ENCODE measurements at regions not wholly inside any gene's neighbourhood (a gene's known extent, or its start where the extent isn't known, plus 50 kb on each side); places are given as distances from the start of the nearest gene placed in this dataset.

GRCh38 chr15:95987886-95988573, 342.5 kb upstream of the NR2F2 start:
- H3K36me3 Mint-ChIP-seq (ENCODE audit: low read depth): no peaks in the 10 kb centered on the region
- H3K9me3 Mint-ChIP-seq: no peaks in the 10 kb centered on the region
- H3K4me1 Mint-ChIP-seq (ENCODE audit: low read depth): peaks cover 3% of the 10 kb centered on the region
- DNase-seq (ENCODE audit: low spot score): no peak
- H3K4me3 Mint-ChIP-seq: no peak overlapping the region
- no peak overlapping the region for H3K27ac Mint-ChIP-seq
- H3K27me3 Mint-ChIP-seq (ENCODE audit: low read depth): peaks cover 14% of the 10 kb centered on the region

- DNase-seq (ENCODE audit: low spot score): no peak
- peaks cover 3% of the 10 kb centered on the region for H3K4me1 Mint-ChIP-seq (ENCODE audit: low read depth)
- H3K4me3 Mint-ChIP-seq: no peak overlapping the region
- no peaks in the 10 kb centered on the region for H3K36me3 Mint-ChIP-seq (ENCODE audit: low read depth)
- H3K9me3 Mint-ChIP-seq: no peaks in the 10 kb centered on the region
- no peak overlapping the region for H3K27ac Mint-ChIP-seq
- H3K27me3 Mint-ChIP-seq (ENCODE audit: low read depth): peaks cover 14% of the 10 kb centered on the region
Observed at GRCh38 chr15:95988574-95988887, 342.0 kb upstream of the NR2F2 start.

GRCh38 chr15:95989392-95989791, 341.1 kb upstream of the NR2F2 start:
- Mint-ChIP-seq H3K4me1 (ENCODE audit: low read depth) (peaks cover 3% of the 10 kb centered on the region), H3K27ac (no peak overlapping the region), H3K27me3 (ENCODE audit: low read depth) (peaks cover 13% of the 10 kb centered on the region), H3K4me3 (no peak overlapping the region), H3K36me3 (ENCODE audit: low read depth) (no peaks in the 10 kb centered on the region), H3K9me3 (no peaks in the 10 kb centered on the region)
- no peak for DNase-seq (ENCODE audit: low spot score)

GRCh38 chr15:95990833-95991232, 339.7 kb upstream of the NR2F2 start:
- Mint-ChIP-seq H3K27ac (no peak overlapping the region), H3K36me3 (ENCODE audit: low read depth) (no peaks in the 10 kb centered on the region), H3K4me1 (ENCODE audit: low read depth) (peaks cover 6% of the 10 kb centered on the region), H3K9me3 (no peaks in the 10 kb centered on the region), H3K4me3 (no peak overlapping the region), H3K27me3 (ENCODE audit: low read depth) (peaks cover 16% of the 10 kb centered on the region)
- peak; percentile 5 for DNase-seq (ENCODE audit: low spot score)

GRCh38 chr15:95994418-95994817, 336.1 kb upstream of the NR2F2 start:
- H3K36me3 Mint-ChIP-seq (ENCODE audit: low read depth): no peaks in the 10 kb centered on the region
- no peak for DNase-seq (ENCODE audit: low spot score)
- peaks cover 18% of the 10 kb centered on the region for H3K4me1 Mint-ChIP-seq (ENCODE audit: low read depth)
- H3K27ac Mint-ChIP-seq: no peak overlapping the region
- H3K4me3 Mint-ChIP-seq: no peak overlapping the region
- peaks cover 29% of the 10 kb centered on the region for H3K27me3 Mint-ChIP-seq (ENCODE audit: low read depth)
- no peaks in the 10 kb centered on the region for H3K9me3 Mint-ChIP-seq

- Mint-ChIP-seq H3K27me3 (ENCODE audit: low read depth) (peaks cover 23% of the 10 kb centered on the region), H3K36me3 (ENCODE audit: low read depth) (no peaks in the 10 kb centered on the region), H3K4me3 (no peak overlapping the region), H3K4me1 (ENCODE audit: low read depth) (peaks cover 18% of the 10 kb centered on the region), H3K27ac (no peak overlapping the region), H3K9me3 (no peaks in the 10 kb centered on the region)
- DNase-seq (ENCODE audit: low spot score): no peak
Observed at GRCh38 chr15:95995375-95996168, 334.9 kb upstream of the NR2F2 start.

- Mint-ChIP-seq H3K27ac (no peak overlapping the region), H3K4me1 (ENCODE audit: low read depth) (peaks cover 18% of the 10 kb centered on the region), H3K4me3 (no peak overlapping the region), H3K9me3 (no peaks in the 10 kb centered on the region), H3K27me3 (ENCODE audit: low read depth) (peaks cover 23% of the 10 kb centered on the region), H3K36me3 (ENCODE audit: low read depth) (no peaks in the 10 kb centered on the region)
- peak; percentile 31 for DNase-seq (ENCODE audit: low spot score)
Observed at GRCh38 chr15:95996494-95996893, 334.0 kb upstream of the NR2F2 start.

GRCh38 chr15:95998935-95999334, 331.6 kb upstream of the NR2F2 start:
- no peak overlapping the region for H3K4me3 Mint-ChIP-seq
- H3K9me3 Mint-ChIP-seq: no peaks in the 10 kb centered on the region
- DNase-seq (ENCODE audit: low spot score): no peak
- no peaks in the 10 kb centered on the region for H3K36me3 Mint-ChIP-seq (ENCODE audit: low read depth)
- H3K27me3 Mint-ChIP-seq (ENCODE audit: low read depth): peaks cover 23% of the 10 kb centered on the region
- H3K4me1 Mint-ChIP-seq (ENCODE audit: low read depth): peaks cover 18% of the 10 kb centered on the region
- no peak overlapping the region for H3K27ac Mint-ChIP-seq

- Mint-ChIP-seq H3K27ac (no peak overlapping the region), H3K9me3 (no peaks in the 10 kb centered on the region), H3K4me3 (no peak overlapping the region), H3K36me3 (ENCODE audit: low read depth) (no peaks in the 10 kb centered on the region), H3K27me3 (ENCODE audit: low read depth) (peaks cover 14% of the 10 kb centered on the region), H3K4me1 (ENCODE audit: low read depth) (peaks cover 3% of the 10 kb centered on the region)
- DNase-seq (ENCODE audit: low spot score): no peak
Observed at GRCh38 chr15:96002890-96003859, 327.3 kb upstream of the NR2F2 start.

- no peak overlapping the region for H3K4me3 Mint-ChIP-seq
- H3K27me3 Mint-ChIP-seq (ENCODE audit: low read depth): peaks cover 9% of the 10 kb centered on the region
- DNase-seq (ENCODE audit: low spot score): no peak
- no peaks in the 10 kb centered on the region for H3K36me3 Mint-ChIP-seq (ENCODE audit: low read depth)
- no peaks in the 10 kb centered on the region for H3K4me1 Mint-ChIP-seq (ENCODE audit: low read depth)
- H3K9me3 Mint-ChIP-seq: no peaks in the 10 kb centered on the region
- no peak overlapping the region for H3K27ac Mint-ChIP-seq
Observed at GRCh38 chr15:96005906-96006305, 324.6 kb upstream of the NR2F2 start.

- Mint-ChIP-seq H3K27me3 (ENCODE audit: low read depth) (peaks cover 9% of the 10 kb centered on the region), H3K9me3 (no peaks in the 10 kb centered on the region), H3K27ac (no peak overlapping the region), H3K4me1 (ENCODE audit: low read depth) (no peaks in the 10 kb centered on the region), H3K36me3 (ENCODE audit: low read depth) (no peaks in the 10 kb centered on the region), H3K4me3 (no peak overlapping the region)
- DNase-seq (ENCODE audit: low spot score): no peak
Observed at GRCh38 chr15:96011136-96011535, 319.4 kb upstream of the NR2F2 start.

- H3K4me1 Mint-ChIP-seq (ENCODE audit: low read depth): no peaks in the 10 kb centered on the region
- H3K36me3 Mint-ChIP-seq (ENCODE audit: low read depth): no peaks in the 10 kb centered on the region
- no peak overlapping the region for H3K4me3 Mint-ChIP-seq
- peaks cover 2% of the 10 kb centered on the region for H3K27me3 Mint-ChIP-seq (ENCODE audit: low read depth)
- DNase-seq (ENCODE audit: low spot score): no peak
- no peaks in the 10 kb centered on the region for H3K9me3 Mint-ChIP-seq
- H3K27ac Mint-ChIP-seq: no peak overlapping the region
Observed at GRCh38 chr15:96014939-96015338, 315.6 kb upstream of the NR2F2 start.

- DNase-seq (ENCODE audit: low spot score): no peak
- H3K36me3 Mint-ChIP-seq (ENCODE audit: low read depth): no peaks in the 10 kb centered on the region
- H3K4me3 Mint-ChIP-seq: no peak overlapping the region
- no peak overlapping the region for H3K27ac Mint-ChIP-seq
- H3K9me3 Mint-ChIP-seq: peaks cover 6% of the 10 kb centered on the region
- no peaks in the 10 kb centered on the region for H3K4me1 Mint-ChIP-seq (ENCODE audit: low read depth)
- H3K27me3 Mint-ChIP-seq (ENCODE audit: low read depth): peaks cover 2% of the 10 kb centered on the region
Observed at GRCh38 chr15:96019114-96019513, 311.4 kb upstream of the NR2F2 start.

- H3K9me3 Mint-ChIP-seq: peaks cover 6% of the 10 kb centered on the region
- H3K36me3 Mint-ChIP-seq (ENCODE audit: low read depth): no peaks in the 10 kb centered on the region
- H3K4me1 Mint-ChIP-seq (ENCODE audit: low read depth): no peaks in the 10 kb centered on the region
- no peaks in the 10 kb centered on the region for H3K27me3 Mint-ChIP-seq (ENCODE audit: low read depth)
- no peak overlapping the region for H3K4me3 Mint-ChIP-seq
- no peak overlapping the region for H3K27ac Mint-ChIP-seq
- DNase-seq (ENCODE audit: low spot score): no peak
Observed at GRCh38 chr15:96020133-96020532, 310.4 kb upstream of the NR2F2 start.
